ENCODE measurements at regions not wholly inside any gene's neighbourhood (a gene's known extent, or its start where the extent isn't known, plus 50 kb on each side); places are given as distances from the start of the nearest gene placed in this dataset.
"Not testable (repeated sequence)": the region's sequence is repeated elsewhere in the genome, so short reads cannot be mapped to it uniquely, and the experiment has no call there.

GRCh38 chr4:181121733-181122132 is 1121.5 kb upstream of the TENM3 start:
- Mint-ChIP-seq H3K4me3 (ENCODE audit: unreplicated experiment) (no peak overlapping the region), H3K36me3 (ENCODE audit: insufficient read depth, unreplicated experiment) (no peaks in the 10 kb centered on the region), H3K27me3 (ENCODE audit: insufficient read depth, unreplicated experiment) (no peaks in the 10 kb centered on the region), H3K27ac (ENCODE audit: low read depth, unreplicated experiment) (no peak overlapping the region), H3K9me3 (ENCODE audit: unreplicated experiment) (peaks cover under 1% of the 10 kb centered on the region), H3K4me1 (ENCODE audit: insufficient read depth, unreplicated experiment) (no peaks in the 10 kb centered on the region)
- CTCF ChIA-PET: interaction anchor here (0.5 to 1.8 kb wide), 3 partner anchors 9 to 651 kb away, joined by 3 to 8 read pairs (median 3); no protein-coding TSS in a partner anchor
- intact Hi-C loops (cut with micrococcal nuclease): no loop called here
- POLR2A ChIA-PET: no interaction called here
- no peak for DNase-seq (ENCODE audit: unreplicated experiment)
- no peak for TF ChIP-seq CTCF (IDR thresholded peaks at IDR 0.05; ENCODE audit: unreplicated experiment)
- no TSS peak for BruUV-seq (replicated peaks)

DNA sequence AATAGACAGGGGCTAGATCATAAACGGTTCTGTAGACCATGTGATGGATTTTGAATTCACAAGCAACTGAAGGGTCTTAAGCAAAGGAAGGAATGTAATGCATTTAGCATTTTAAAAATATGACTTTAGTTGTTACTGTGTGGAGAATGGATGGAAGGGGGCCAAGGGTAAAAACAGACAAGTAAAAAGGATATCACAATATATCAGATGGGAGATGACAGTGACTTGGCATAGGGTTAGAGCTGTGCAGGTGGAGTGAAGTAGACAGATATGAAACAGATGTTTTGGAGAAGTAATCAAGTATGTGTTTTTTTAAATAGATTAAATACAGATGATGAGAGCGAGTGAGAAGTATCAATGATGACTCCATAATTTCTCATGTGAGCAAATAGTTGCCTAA is 1116.0 kb upstream of the TENM3 start:
- BruUV-seq (replicated peaks): no TSS peak

DNA sequence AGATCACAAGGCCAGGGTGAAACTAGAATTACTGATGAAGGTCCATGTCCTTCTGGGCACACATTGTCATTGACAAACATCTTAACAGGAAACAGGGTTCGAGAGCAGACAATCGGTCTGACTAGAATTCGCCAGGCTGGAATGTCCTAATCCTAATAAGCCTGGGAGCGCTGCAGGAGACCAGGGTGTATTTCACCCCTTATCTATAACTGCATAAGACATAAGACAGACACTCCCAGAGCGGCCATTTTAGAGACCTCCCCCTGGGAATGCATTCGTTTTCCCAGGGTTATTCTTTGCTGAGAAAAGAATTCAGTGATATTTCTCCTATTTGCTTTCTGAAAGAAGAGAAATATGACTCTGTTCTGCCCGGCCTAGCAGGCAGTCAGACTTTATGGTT is 1112.9 kb upstream of the TENM3 start:
- intact Hi-C loops (cut with micrococcal nuclease); H3K36me3 Mint-ChIP-seq (ENCODE audit: insufficient read depth, unreplicated experiment); H3K27me3 Mint-ChIP-seq (ENCODE audit: insufficient read depth, unreplicated experiment); H3K27ac Mint-ChIP-seq (ENCODE audit: low read depth, unreplicated experiment); BruUV-seq (replicated peaks); H3K4me1 Mint-ChIP-seq (ENCODE audit: insufficient read depth, unreplicated experiment); H3K4me3 Mint-ChIP-seq (ENCODE audit: unreplicated experiment); DNase-seq (ENCODE audit: unreplicated experiment); POLR2A ChIA-PET: not testable (repeated sequence)
- H3K9me3 Mint-ChIP-seq (ENCODE audit: unreplicated experiment): peaks cover 40% of the 10 kb centered on the region
- CTCF ChIA-PET: interaction anchor here (0.8 kb wide), 1 partner anchor 298 kb away, joined by 3 read pairs; no protein-coding TSS in a partner anchor

More for the DNA sequence above, 1116.0 kb upstream of the TENM3 start:
- intact Hi-C loops (cut with micrococcal nuclease): no loop called here
- H3K36me3 Mint-ChIP-seq (ENCODE audit: insufficient read depth, unreplicated experiment): no peaks in the 10 kb centered on the region
- no peaks in the 10 kb centered on the region for H3K27me3 Mint-ChIP-seq (ENCODE audit: insufficient read depth, unreplicated experiment)
- no peaks in the 10 kb centered on the region for H3K4me1 Mint-ChIP-seq (ENCODE audit: insufficient read depth, unreplicated experiment)
- H3K9me3 Mint-ChIP-seq (ENCODE audit: unreplicated experiment): peaks cover 33% of the 10 kb centered on the region
- CTCF ChIA-PET: interaction anchor here (2.1 kb wide), 1 partner anchor 16 kb away, joined by 7 read pairs; no protein-coding TSS in a partner anchor
- POLR2A ChIA-PET: no interaction called here
- no peak overlapping the region for H3K4me3 Mint-ChIP-seq (ENCODE audit: unreplicated experiment)
- no peak overlapping the region for H3K27ac Mint-ChIP-seq (ENCODE audit: low read depth, unreplicated experiment)
- TF ChIP-seq CTCF (IDR thresholded peaks at IDR 0.05; ENCODE audit: unreplicated experiment): no peak
- no peak for DNase-seq (ENCODE audit: unreplicated experiment)

DNA sequence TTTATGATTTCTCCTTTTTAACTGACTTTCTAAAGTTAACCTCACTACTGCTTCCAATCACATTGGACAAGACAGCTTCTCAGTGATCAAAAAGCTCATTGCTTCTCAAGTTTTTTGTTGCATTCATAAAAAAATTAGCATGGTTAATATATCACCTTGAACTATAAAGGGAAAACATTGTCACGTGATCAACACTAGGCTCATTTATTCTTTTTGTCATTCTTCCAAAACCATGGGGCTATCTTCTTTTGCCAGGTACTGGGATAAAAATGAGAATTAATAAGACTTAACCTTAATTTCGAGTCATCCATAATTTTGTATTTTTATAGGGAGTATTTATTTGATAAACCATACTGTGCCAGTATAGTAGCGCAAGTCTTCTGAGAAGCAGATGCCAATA is 1105.9 kb upstream of the TENM3 start:
- no peak for DNase-seq (ENCODE audit: unreplicated experiment)
- no peak for TF ChIP-seq CTCF (IDR thresholded peaks at IDR 0.05; ENCODE audit: unreplicated experiment)
- Mint-ChIP-seq H3K4me3 (ENCODE audit: unreplicated experiment) (no peak overlapping the region), H3K9me3 (ENCODE audit: unreplicated experiment) (peaks cover 7% of the 10 kb centered on the region), H3K4me1 (ENCODE audit: insufficient read depth, unreplicated experiment) (no peaks in the 10 kb centered on the region), H3K27ac (ENCODE audit: low read depth, unreplicated experiment) (no peak overlapping the region), H3K36me3 (ENCODE audit: insufficient read depth, unreplicated experiment) (no peaks in the 10 kb centered on the region), H3K27me3 (ENCODE audit: insufficient read depth, unreplicated experiment) (no peaks in the 10 kb centered on the region)
- BruUV-seq (replicated peaks): no TSS peak
- intact Hi-C loops (cut with micrococcal nuclease): no loop called here
- POLR2A ChIA-PET: no interaction called here
- CTCF ChIA-PET: interaction anchor here (1.2 kb wide), 1 partner anchor 392 kb away, joined by 3 read pairs; no protein-coding TSS in a partner anchor

DNA sequence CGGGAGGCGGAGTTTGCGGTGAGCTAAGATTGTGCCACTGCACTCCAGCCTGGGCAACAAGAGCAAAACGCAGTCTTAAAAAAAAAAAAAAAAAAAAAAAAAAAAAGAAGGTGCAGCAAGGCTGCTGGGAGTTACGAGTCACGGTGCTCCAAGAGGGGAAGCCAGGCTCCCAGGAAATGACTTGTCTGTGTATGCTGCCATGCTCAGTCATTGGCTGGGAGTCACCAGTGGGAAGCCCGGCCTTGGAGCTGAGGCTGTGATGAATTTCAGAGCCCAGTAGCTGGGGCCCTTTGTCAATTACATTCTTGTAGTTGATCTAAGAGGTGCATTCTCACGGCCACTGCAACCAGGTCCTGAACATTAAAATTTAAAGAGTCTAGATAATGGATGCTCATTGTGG is 1105.1 kb upstream of the TENM3 start:
- no peak for DNase-seq (ENCODE audit: unreplicated experiment)
- CTCF ChIA-PET: interaction anchor here (1.0 to 1.3 kb wide), 2 partner anchors 11 to 390 kb away, joined by 5 read pairs; no protein-coding TSS in a partner anchor
- no peak for TF ChIP-seq CTCF (IDR thresholded peaks at IDR 0.05; ENCODE audit: unreplicated experiment)
- intact Hi-C loops (cut with micrococcal nuclease): no loop called here
- BruUV-seq (replicated peaks): no TSS peak
- Mint-ChIP-seq H3K27ac (ENCODE audit: low read depth, unreplicated experiment) (no peak overlapping the region), H3K27me3 (ENCODE audit: insufficient read depth, unreplicated experiment) (no peaks in the 10 kb centered on the region), H3K36me3 (ENCODE audit: insufficient read depth, unreplicated experiment) (no peaks in the 10 kb centered on the region), H3K4me1 (ENCODE audit: insufficient read depth, unreplicated experiment) (no peaks in the 10 kb centered on the region), H3K9me3 (ENCODE audit: unreplicated experiment) (peaks cover 7% of the 10 kb centered on the region), H3K4me3 (ENCODE audit: unreplicated experiment) (no peak overlapping the region)
- POLR2A ChIA-PET: no interaction called here
